HG03103 (cell line): ENCODE measurements at regions not wholly inside any gene's neighbourhood (a gene's known extent, or its start where the extent isn't known, plus 50 kb on each side); places are given as distances from the start of the nearest gene placed in this dataset.

ENCODE experiments used
- ATAC-seq: cut with Tn5 transposase; IDR thresholded peaks from one replicate; pipeline ENCODE4 v1.9.1; 2021; ENCODE audit warnings: low read depth; ENCODE audit not compliant: unreplicated experiment

DNA sequence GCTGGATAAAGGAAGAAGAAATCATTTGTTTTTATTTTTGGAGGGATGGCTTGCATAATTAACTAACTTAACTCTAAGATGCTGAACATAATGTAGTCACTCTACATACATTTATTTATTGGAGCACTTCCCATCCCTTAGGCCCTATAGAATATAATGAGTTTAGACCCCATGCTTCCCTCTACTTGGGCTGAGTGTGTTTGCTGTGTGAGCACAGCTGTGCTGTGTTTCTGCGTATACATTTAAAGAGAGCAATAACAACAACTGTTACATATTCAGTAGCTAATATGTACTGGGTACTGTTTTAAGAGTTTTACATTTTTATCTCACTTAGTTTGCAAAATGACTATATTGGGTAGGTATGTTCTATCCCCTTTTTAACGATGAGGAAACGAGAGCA, 736.6 kb upstream of the NRSN1 start:
- ATAC-seq = no peak

DNA sequence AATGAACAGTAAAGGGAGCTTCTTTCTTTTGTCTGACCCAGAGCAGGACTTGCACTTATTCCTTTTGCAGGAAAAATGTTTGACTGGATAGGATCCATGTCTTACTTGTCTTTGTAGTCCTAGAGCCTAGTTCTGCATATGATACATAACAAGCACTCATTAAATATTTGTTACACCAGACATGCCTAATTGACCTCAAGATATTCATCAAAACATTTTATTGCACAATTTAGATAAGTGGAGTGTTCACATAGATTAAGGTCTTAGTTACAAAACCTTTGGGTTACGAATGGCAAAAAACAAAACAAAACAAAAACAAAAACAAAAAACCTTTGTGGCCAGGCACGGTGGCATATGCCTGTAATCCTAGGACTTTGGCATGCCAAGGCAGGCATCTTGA, 735.8 kb upstream of the NRSN1 start:
- no peak for ATAC-seq

GRCh38 chr6:23394681-23395080, 731.3 kb upstream of the NRSN1 start:
- ATAC-seq = no peak

DNA sequence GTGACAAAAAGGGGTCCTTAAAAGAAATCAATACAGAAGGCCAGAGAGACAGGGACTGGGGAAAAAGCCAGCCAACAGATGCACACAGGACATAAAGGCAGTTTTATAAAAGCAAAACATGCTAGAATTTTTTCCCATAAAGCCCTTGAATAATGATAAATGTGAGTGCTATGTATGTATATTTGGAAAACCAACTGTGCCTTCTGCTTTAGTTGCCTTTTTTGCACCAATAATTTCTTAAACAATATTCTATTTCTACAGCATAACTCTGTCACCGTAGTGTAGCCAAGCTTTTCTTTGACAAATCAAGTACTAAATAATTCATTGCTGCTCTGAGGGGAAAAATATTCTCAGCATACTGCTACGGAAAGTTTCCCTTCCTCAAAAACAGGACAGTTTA, 730.6 kb upstream of the NRSN1 start:
- ATAC-seq = no peak

DNA sequence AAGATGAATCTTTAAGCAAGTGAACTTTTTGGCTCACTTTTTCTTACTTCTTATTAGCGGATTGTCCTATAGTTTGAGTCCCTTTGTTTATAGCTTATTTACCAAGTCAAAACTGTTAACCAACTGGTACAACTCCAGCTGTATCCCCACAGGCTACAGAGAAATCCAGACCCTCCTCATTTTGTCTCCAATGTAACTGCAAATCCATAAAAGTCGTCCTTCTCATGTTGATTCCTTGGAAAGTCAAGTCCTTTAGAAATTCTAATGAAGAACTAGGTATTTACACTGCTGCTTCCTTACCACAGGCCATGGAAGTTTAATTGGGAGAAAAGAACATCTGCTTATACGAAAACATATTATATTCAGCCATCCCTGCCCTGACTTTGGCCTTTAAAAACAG, 729.1 kb upstream of the NRSN1 start:
- no peak for ATAC-seq

DNA sequence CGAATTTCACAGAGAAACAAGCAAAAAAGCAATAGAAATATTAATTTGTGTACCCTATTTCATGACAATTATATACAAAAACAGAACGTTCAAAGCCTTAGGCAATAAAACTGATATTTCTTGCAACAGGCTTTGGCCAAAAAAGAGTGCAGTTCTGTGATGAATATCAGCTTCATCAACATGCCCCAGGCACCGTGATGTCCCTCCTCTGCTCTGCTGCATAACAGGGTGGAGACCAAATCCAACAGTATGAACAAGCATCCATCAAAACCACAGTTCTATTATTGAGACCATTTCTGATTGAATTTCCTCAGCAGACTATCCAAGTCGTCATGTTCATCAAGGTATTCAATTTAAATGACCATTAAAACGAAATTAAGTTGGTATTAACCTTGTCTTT, 722.6 kb upstream of the NRSN1 start:
- no peak for ATAC-seq

GRCh38 chr6:23409531-23409930, 716.5 kb upstream of the NRSN1 start:
- no peak for ATAC-seq

DNA sequence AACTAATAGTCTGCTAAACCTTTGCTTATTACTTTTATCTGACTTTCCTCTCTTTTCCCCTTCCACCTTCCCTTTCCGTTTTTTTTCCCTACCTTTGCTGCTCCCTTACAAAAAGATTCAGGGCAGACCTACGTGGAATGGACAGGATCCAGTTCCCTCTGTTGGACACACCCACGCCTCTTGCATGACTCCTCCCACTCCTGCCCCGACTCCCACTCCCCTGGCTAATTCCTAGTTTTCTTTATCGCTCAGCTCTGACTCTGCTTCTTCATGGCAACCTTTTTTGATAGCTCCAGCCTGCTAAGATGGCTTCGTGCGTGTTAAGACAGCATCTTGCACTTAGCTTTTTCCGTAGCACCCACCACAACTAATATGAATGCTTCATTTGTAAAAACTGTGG, 715.6 kb upstream of the NRSN1 start:
- ATAC-seq = no peak

- ATAC-seq = no peak
Measured at GRCh38 chr6:23412770-23413169, 713.2 kb upstream of the NRSN1 start.

GRCh38 chr6:23413327-23414050, 712.5 kb upstream of the NRSN1 start:
- ATAC-seq = no peak

GRCh38 chr6:23414051-23414445, 712.0 kb upstream of the NRSN1 start:
- no peak for ATAC-seq

- no peak for ATAC-seq
Measured at GRCh38 chr6:23414922-23415321, 711.1 kb upstream of the NRSN1 start.

- no peak for ATAC-seq
Measured at GRCh38 chr6:23415819-23416427, 710.1 kb upstream of the NRSN1 start.

DNA sequence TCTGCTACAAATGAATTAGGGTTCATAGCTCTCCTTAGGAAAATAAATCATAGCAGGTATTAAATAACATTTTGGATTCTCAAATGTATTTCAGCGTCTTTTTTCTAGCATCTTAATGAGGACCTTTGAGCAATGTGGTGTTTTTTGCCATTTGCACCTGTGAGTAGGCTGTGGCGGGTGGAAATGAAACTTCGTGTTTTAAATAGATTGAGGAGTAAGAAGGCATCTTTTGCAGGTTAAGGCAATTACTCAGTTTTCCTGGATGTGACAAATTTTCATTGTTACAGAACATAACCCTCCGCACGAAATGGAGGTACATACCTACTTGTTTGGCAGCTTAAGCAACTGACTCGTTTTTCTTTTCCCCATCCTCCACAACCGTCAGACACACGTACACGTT, 708.9 kb upstream of the NRSN1 start:
- no peak for ATAC-seq

- ATAC-seq = no peak
Measured at GRCh38 chr6:23418095-23418494, 707.9 kb upstream of the NRSN1 start.

DNA sequence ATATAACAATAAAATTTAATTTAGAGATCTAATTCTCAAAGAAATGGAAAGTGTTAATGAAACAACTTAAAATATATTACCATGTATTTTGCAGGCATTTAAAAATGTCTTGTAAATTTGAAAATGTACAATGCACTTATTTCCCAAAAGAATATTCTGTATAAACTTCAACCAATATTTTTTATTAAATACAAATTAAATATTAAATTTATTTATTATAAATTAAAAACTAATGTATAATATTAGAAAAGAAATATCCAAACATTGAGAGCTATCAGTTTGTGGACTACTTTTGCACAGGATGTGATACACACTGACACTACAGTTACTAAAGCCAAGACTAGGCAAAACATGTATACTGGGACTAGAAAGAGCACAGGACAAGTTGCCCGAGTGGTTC, 707.0 kb upstream of the NRSN1 start:
- no peak for ATAC-seq

DNA sequence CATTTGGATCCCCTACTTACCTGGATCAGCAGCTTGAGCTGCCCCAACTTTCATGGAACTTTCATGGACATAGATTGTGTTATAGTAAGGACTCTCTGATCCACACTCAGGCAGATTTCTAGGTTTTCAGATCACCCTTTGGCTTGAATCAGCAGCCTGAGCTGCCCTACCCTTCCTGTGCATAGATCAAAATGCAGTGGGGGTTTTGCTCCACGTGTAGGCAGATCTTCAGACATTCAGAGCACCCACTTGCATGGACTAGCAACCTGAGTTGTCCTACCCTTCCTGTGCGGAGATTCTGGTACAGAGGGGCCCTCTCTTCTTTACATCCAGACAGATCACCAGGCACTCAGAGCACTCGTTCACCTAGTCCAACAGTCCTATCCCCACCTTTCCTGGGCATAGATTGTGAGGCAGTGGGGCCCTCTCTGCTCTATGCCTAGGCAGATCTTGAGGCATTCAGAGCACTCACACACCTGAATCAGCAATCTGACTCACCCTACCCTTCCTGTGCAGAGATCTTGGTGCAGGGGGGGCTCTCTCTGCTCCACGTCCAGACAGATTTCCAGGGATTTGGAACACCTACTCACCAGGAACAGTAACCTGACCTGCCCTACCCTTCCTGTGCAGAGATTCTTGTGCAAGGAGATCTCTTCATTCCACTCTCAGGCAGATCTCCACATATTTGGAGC, 705.2 kb upstream of the NRSN1 start:
- ATAC-seq = no peak

GRCh38 chr6:23424584-23424983, 701.4 kb upstream of the NRSN1 start:
- no peak for ATAC-seq

- ATAC-seq = no peak
Measured at GRCh38 chr6:23435126-23435525, 690.9 kb upstream of the NRSN1 start.

DNA sequence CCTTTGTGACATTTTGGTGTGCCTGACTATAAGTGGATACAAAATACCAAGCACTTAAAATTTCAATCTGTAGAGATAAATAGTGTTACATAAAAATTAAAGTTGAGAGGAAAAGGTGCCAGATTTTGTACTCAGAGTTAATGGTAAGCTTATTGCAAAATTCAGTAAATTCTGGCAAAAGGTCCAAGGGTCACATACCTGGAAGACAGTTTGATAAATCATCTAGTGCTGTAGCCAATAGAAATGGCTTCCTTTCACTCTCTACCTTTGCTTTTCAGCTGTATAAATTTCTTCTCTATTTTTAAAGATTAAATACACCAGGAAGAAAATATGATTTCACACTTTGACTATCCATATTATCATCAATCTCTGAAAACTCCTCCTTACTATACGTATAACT, 690.2 kb upstream of the NRSN1 start:
- no peak for ATAC-seq

DNA sequence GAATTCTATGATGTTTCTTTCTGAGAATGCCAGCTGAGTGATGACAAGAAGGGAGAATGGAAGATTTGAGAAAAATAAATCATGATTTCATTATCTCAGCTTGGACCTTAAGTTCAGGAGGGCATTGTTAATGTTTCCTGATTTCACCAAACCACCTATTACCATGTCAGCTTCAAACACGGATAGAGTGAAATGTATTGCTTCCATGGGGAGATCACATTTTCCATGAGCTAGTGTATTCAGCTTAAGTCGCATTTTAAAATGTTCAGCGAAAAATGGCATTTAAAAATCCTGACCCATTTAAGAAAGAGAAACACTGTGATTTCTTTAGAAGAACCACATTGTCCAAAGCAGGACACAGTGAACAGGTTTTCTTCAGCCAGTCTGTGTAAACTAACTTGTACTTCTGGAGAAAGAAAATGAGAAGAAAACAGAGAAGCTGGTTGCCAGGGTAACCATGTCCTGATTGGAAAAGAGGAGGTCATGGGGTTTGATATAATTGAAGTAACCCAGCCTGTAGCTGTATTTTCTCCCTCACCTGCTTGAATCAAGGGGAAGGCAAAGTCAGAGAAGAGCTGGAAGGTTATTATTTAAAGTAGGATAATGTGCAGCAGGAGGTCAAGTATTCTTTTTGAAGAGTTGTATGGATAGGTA, 684.1 kb upstream of the NRSN1 start:
- ATAC-seq = no peak
